ENCODE measurements at regions not wholly inside any gene's neighbourhood (a gene's known extent, or its start where the extent isn't known, plus 50 kb on each side); places are given as distances from the start of the nearest gene placed in this dataset.

- ATAC-seq (ENCODE audit: low read depth) (peak; percentile 94), DNase-seq (ENCODE audit: low spot score) (no peak)
- H3K4me1 ChIP-seq (ENCODE audit: insufficient read depth, poor library complexity, severe bottlenecking), result no peaks in the 10 kb centered on the region
- H3K36me3 ChIP-seq (ENCODE audit: low read depth), result no peaks in the 10 kb centered on the region
- H3K9me3 ChIP-seq (ENCODE audit: severe bottlenecking), result peaks cover 3% of the 10 kb centered on the region
- no peak overlapping the region for H3K27ac ChIP-seq (ENCODE audit: poor library complexity, severe bottlenecking)
- no peaks in the 10 kb centered on the region for H3K27me3 ChIP-seq (ENCODE audit: insufficient read depth, poor library complexity, severe bottlenecking)
- no peak overlapping the region for H3K4me3 ChIP-seq (ENCODE audit: severe bottlenecking)
- TF ChIP-seq CTCF (IDR thresholded peaks at IDR 0.05; ENCODE audit: poor library complexity, severe bottlenecking), result peak; percentile 89
Observed at GRCh38 chr22:22342697-22343580, 98.4 kb downstream of the VPREB1 start.

- H3K27ac ChIP-seq (ENCODE audit: poor library complexity, severe bottlenecking), result no peak overlapping the region
- no peak overlapping the region for H3K4me3 ChIP-seq (ENCODE audit: severe bottlenecking)
- no peaks in the 10 kb centered on the region for H3K27me3 ChIP-seq (ENCODE audit: insufficient read depth, poor library complexity, severe bottlenecking)
- H3K36me3 ChIP-seq (ENCODE audit: low read depth), result no peaks in the 10 kb centered on the region
- H3K9me3 ChIP-seq (ENCODE audit: severe bottlenecking), result peaks cover 3% of the 10 kb centered on the region
- H3K4me1 ChIP-seq (ENCODE audit: insufficient read depth, poor library complexity, severe bottlenecking), result no peaks in the 10 kb centered on the region
- DNase-seq (ENCODE audit: low spot score) (no peak), ATAC-seq (ENCODE audit: low read depth) (no peak)
- TF ChIP-seq CTCF (IDR thresholded peaks at IDR 0.05; ENCODE audit: poor library complexity, severe bottlenecking), result no peak
Observed at GRCh38 chr22:22343581-22344296, 99.2 kb downstream of the VPREB1 start.

- Histone ChIP-seq H3K27me3 (ENCODE audit: insufficient read depth, poor library complexity, severe bottlenecking) (no peaks in the 10 kb centered on the region), H3K27ac (ENCODE audit: poor library complexity, severe bottlenecking) (no peak overlapping the region), H3K9me3 (ENCODE audit: severe bottlenecking) (peaks cover 5% of the 10 kb centered on the region), H3K4me3 (ENCODE audit: severe bottlenecking) (no peak overlapping the region), H3K36me3 (ENCODE audit: low read depth) (no peaks in the 10 kb centered on the region), H3K4me1 (ENCODE audit: insufficient read depth, poor library complexity, severe bottlenecking) (no peaks in the 10 kb centered on the region)
- ATAC-seq (ENCODE audit: low read depth) (no peak), DNase-seq (ENCODE audit: low spot score) (no peak)
- TF ChIP-seq CTCF (IDR thresholded peaks at IDR 0.05; ENCODE audit: poor library complexity, severe bottlenecking), result no peak
Observed at GRCh38 chr22:22344430-22344829, 99.8 kb downstream of the VPREB1 start.

- no peak for ATAC-seq (ENCODE audit: low read depth)
- Histone ChIP-seq H3K4me3 (ENCODE audit: severe bottlenecking) (no peak overlapping the region), H3K9me3 (ENCODE audit: severe bottlenecking) (peaks cover 2% of the 10 kb centered on the region), H3K27me3 (ENCODE audit: insufficient read depth, poor library complexity, severe bottlenecking) (peaks cover 6% of the 10 kb centered on the region), H3K36me3 (ENCODE audit: low read depth) (no peaks in the 10 kb centered on the region), H3K27ac (ENCODE audit: poor library complexity, severe bottlenecking) (no peak overlapping the region), H3K4me1 (ENCODE audit: insufficient read depth, poor library complexity, severe bottlenecking) (no peaks in the 10 kb centered on the region)
- TF ChIP-seq CTCF (IDR thresholded peaks at IDR 0.05; ENCODE audit: poor library complexity, severe bottlenecking), result no peak
- DNase-seq (ENCODE audit: low spot score), result no peak
Observed at GRCh38 chr22:22345781-22346180, 101.2 kb downstream of the VPREB1 start.

Measured in RWPE2 (cell line).